ENCODE measurements at regions not wholly inside any gene's neighbourhood (a gene's known extent, or its start where the extent isn't known, plus 50 kb on each side); places are given as distances from the start of the nearest gene placed in this dataset.

DNA sequence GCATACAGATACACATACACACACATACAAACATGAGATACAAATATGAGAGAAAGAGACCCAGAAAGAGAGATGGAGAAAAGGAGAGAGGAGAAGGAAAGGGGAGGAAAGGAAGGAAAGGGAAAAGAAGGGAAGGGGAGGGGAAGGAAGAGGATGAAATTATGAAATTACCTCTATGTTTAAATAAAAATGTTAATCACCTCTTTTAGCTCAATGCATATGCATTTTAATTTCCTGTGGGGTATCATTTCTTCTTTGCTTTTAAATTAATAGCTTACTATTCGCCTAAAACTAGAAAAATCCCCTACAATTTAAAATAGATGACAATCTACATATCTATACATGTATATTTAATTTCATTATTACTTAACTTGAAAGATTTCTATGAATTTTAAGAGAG is 958.0 kb upstream of the CNTN5 start:
- TF ChIP-seq, protein P1, sequence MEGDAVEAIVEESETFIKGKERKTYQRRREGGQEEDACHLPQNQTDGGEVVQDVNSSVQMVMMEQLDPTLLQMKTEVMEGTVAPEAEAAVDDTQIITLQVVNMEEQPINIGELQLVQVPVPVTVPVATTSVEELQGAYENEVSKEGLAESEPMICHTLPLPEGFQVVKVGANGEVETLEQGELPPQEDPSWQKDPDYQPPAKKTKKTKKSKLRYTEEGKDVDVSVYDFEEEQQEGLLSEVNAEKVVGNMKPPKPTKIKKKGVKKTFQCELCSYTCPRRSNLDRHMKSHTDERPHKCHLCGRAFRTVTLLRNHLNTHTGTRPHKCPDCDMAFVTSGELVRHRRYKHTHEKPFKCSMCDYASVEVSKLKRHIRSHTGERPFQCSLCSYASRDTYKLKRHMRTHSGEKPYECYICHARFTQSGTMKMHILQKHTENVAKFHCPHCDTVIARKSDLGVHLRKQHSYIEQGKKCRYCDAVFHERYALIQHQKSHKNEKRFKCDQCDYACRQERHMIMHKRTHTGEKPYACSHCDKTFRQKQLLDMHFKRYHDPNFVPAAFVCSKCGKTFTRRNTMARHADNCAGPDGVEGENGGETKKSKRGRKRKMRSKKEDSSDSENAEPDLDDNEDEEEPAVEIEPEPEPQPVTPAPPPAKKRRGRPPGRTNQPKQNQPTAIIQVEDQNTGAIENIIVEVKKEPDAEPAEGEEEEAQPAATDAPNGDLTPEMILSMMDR (IDR thresholded peaks at IDR 0.05; ENCODE audit: insufficient read depth, low read length, poor library complexity, severe bottlenecking), result no peak
- no peak for TF ChIP-seq EZH2phosphoT487 (conservative IDR thresholded peaks at IDR 0.05; ENCODE audit: low read length)
